HG02852 (cell line): ENCODE measurements at regions not wholly inside any gene's neighbourhood (a gene's known extent, or its start where the extent isn't known, plus 50 kb on each side); places are given as distances from the start of the nearest gene placed in this dataset.
"Not testable (repeated sequence)": the region's sequence is repeated elsewhere in the genome, so short reads cannot be mapped to it uniquely, and the experiment has no call there.

Source experiments
- ATAC-seq: cut with Tn5 transposase; IDR thresholded peaks from one replicate; pipeline ENCODE4 v1.9.1; 2021; ENCODE audit warnings: mild to moderate bottlenecking, moderate library complexity; ENCODE audit not compliant: unreplicated experiment

- no peak for ATAC-seq
These were observed 493.5 kb downstream of the EBF1 start for GRCh38 chr5:158606233-158606632.

GRCh38 chr5:158602981-158603380 is 496.7 kb downstream of the EBF1 start:
- no peak for ATAC-seq

DNA sequence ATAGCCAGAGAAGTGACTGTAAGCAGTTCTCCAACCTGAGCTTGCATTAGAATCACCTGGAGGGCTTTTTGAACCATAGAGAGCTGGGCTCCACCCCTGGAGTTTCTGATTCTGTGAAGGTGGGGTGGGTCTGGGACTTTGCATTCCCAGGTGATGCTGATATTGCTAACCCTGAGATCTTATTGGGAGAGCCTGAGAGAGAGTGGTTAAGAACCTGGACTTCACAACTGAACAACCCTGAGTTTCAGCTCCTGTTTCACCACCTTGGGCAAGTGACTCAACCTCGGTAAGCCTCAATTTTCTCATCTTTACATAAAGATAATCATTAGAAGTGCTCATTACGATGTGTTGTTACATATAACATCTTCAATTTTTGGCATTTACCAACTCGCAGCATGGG is 498.6 kb downstream of the EBF1 start:
- no peak for ATAC-seq

- no peak for ATAC-seq
These were observed 499.0 kb downstream of the EBF1 start for GRCh38 chr5:158600679-158601078.

DNA sequence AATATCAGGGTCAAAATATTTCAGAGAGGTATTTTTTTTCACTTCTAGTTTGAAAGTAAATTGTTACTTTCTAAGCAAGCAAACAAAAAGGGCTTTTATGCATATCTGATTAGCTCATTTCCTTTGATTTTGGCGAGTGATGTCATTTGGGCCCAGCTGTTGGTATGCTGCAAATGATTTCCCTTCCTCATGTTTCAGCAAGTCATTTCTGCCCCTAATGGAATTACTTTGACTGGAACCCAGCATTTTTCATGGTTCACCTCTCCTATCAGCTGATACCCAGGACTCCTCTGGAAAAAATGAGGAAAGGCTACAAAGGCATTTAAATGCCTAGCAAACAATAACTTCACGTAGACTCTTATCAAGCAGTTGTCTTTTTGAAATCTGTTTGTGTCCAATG is 500.6 kb downstream of the EBF1 start:
- no peak for ATAC-seq

- no peak for ATAC-seq
These were observed 505.0 kb downstream of the EBF1 start for GRCh38 chr5:158594595-158595242.

DNA sequence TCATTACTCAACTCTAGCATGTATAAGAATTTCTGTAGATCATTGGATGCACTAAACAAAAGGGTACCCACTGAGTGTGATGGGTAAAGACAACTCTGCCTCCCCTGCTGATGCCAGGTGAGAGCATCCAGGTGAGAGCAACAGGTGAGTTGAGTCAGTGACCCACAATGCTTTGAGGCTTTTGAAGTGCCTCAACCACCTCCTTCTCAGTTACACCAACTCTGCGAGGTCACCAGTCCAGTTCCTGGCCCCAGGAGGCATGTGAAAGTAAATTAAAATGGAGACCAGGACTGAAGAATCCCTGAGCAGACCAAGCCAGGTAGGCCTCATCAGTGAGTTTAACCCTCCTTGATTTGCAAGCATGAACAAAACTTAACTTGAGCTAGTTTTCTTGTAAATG is 505.8 kb downstream of the EBF1 start:
- ATAC-seq, result no peak

DNA sequence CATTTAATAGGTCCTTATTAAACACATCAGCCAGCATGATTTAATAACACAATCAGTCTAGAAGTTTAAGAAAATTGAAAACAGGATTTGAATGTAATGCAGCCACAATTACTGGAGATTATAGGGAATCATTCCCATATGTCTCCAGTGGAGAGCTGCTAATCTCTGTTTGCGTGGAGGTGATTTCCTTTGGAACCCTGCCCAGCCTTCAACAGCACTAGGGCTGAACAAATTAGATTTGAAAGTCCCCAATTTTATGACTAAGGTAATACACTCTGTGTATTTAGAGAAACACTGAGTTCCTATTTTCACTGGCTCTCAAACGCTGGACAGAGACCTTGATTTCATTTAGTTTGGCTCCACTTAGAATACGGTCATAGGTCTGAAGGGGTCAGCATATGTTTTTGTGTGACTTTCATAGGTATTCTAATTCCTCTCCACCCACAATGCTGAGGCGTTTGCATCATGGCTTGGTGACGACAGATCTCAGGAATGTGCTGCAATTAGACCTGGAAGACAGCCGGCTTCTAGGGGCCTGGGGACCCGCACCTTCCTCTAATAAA is 508.3 kb downstream of the EBF1 start:
- ATAC-seq, result no peak

GRCh38 chr5:158590746-158591300 is 508.9 kb downstream of the EBF1 start:
- ATAC-seq, result no peak

DNA sequence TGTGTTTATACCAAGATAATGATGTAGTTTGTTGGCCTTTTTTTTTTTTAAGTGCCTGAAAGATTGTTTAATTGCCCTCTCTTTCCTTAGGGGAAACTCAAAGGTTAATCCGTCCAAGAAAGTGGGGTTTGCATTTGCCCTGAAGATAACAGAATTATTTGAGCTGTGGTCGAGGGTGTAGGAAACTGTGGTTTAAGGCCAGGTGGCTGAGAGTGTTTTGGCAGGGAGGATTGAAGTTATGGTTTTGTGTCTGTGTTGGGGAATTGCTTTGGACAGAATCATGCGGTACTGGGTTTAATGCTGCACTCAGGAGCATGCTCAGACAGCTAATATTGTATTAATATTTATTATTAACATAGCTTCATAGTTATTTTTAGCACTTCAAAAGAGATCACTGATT is 509.8 kb downstream of the EBF1 start:
- no peak for ATAC-seq

DNA sequence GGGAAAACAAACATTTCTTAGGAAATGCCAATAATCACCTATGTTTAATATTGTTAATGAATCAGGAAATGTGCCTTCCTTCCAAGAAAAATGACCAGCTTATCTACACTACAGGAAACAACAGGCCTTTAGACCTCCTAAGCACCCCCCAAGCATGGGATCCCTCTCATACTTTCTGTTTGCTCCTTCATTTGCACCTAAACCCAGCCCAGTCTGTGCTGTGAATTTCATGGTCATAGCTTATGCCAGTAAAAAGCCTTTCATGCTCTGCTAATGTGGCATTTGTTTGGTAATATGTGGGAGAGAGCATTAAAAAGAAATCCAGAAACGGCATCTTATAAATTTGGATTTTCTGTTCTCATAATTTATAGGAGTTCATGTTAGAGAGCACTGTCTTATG is 511.1 kb downstream of the EBF1 start:
- no peak for ATAC-seq

GRCh38 chr5:158586054-158586453 is 513.7 kb downstream of the EBF1 start:
- ATAC-seq, result no peak

- not testable (repeated sequence) for ATAC-seq
These were observed 517.0 kb downstream of the EBF1 start for GRCh38 chr5:158582669-158583068.

DNA sequence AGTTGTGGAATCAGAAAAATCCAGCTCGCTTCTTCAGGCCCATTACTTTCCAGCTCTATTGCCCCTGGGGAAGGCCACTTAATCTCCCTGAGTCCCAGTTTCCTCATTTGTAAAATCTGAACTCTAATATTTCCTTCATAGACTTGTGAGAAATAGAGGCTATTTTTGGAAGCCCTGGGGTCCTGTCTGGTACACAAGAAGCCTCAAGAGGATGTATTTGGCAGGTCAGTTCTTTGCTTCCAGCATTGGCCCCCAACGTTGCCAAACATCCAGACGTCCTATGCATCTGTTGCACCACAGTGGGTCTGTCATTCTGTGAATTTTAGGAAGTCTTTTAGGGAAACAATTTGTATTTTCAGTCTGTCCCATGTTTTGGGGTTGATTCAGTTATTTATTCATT is 525.9 kb downstream of the EBF1 start:
- no peak for ATAC-seq

- ATAC-seq, result no peak
These were observed 529.2 kb downstream of the EBF1 start for GRCh38 chr5:158570502-158570901.

DNA sequence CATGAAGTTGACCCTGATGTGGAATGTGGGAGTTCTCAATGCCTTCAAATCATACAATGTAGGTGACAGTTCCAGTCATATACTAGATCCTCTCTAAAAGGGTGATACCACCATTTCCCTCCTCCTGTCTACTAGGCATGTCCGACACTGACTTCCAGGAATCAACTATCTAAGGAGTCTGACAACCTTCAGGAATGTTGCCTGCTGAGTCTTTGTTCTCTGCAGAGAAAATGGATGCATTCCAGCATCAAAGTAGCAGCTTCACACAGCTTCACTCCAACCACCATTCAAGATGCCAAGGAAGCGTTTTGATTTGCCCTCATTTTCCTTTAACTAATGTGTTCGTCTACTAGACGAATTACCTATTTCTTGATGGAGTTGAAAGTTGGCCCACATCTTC is 530.2 kb downstream of the EBF1 start:
- no peak for ATAC-seq

GRCh38 chr5:158565017-158565789 is 534.5 kb downstream of the EBF1 start:
- ATAC-seq, result no peak

GRCh38 chr5:158563760-158564390 is 535.8 kb downstream of the EBF1 start:
- ATAC-seq, result no peak

- no peak for ATAC-seq
These were observed 538.0 kb downstream of the EBF1 start for GRCh38 chr5:158561562-158562190.

GRCh38 chr5:158560170-158560569 is 539.5 kb downstream of the EBF1 start:
- peak; percentile 93 for ATAC-seq

- peak; percentile 63 for ATAC-seq
These were observed 540.1 kb downstream of the EBF1 start for GRCh38 chr5:158559643-158560042.
